HEK293 (cell line): ENCODE measurements at regions not wholly inside any gene's neighbourhood (a gene's known extent, or its start where the extent isn't known, plus 50 kb on each side); places are given as distances from the start of the nearest gene placed in this dataset.

Source experiments
- CTCF ChIA-PET: fragments of 350-600 bp; formaldehyde crosslinking; extraction: SDS; loops from one replicate; lab custom pipeline; 2021; ENCODE audit warnings: antibody characterized with exemption; lab: Yijun Ruan, JAX
- POLR2A ChIA-PET: fragments of 300-600 bp; formaldehyde crosslinking; extraction: SDS; loops from one replicate; lab custom pipeline; 2020; ENCODE audit warnings: antibody characterized with exemption, inconsistent platforms; lab: Yijun Ruan, JAX
- H3K27ac ChIP-seq: fragments of 200-500 bp; sonication (Bioruptor generic); 2 replicates; pipeline ENCODE4 v1.5.1; 2014; ENCODE audit warnings: low read depth, low read length, control low read depth, inconsistent platforms; ENCODE audit errors: extremely low read depth
- H3K36me3 ChIP-seq, 2 experiments: fragments of 200-500 bp in 1 of 2; sonication (Bioruptor generic) in 1 of 2; 1 replicate in 1 of 2; 2 replicates in 1 of 2; pipeline ENCODE4 v1.5.1; 2014 to 2017; ENCODE audit warnings: inconsistent platforms in 2 of 2, low read length in 2 of 2; ENCODE audit not compliant: control insufficient read depth in 2 of 2, insufficient read depth in 1 of 2
- H3K4me1 ChIP-seq: fragments of 200-500 bp; sonication (Bioruptor generic); 2 replicates; pipeline ENCODE4 v1.5.1; 2014; ENCODE audit warnings: mild to moderate bottlenecking, low read length, inconsistent platforms; ENCODE audit not compliant: control insufficient read depth, insufficient read depth
- H3K4me3 ChIP-seq: 2 replicates; pipeline ENCODE4 v1.5.1; 2011; ENCODE audit warnings: low read depth, mild to moderate bottlenecking, control low read depth, low read length, moderate library complexity
- H3K9me3 ChIP-seq: fragments of 200-500 bp; sonication (Bioruptor generic); 2 replicates; pipeline ENCODE4 v1.5.1; 2014; ENCODE audit warnings: low read depth, low read length, inconsistent platforms; ENCODE audit not compliant: control insufficient read depth, insufficient read depth
- KLF10 ChIP-seq: fragments of 450-650 bp; IDR thresholded peaks from 2 replicates; pipeline ENCODE4 v1.5.1; 2018; ENCODE audit warnings: missing biosample characterization, mild to moderate bottlenecking, missing genetic modification characterization
- OSR2 ChIP-seq: fragments of 450-650 bp; formaldehyde crosslinking; IDR thresholded peaks from 2 replicates; pipeline ENCODE4 v1.5.1; 2016; ENCODE audit warnings: missing biosample characterization, missing genetic modification characterization
- SP3 ChIP-seq: fragments of 450-650 bp; formaldehyde crosslinking; IDR thresholded peaks from 2 replicates; pipeline ENCODE4 v1.5.1; 2016; ENCODE audit warnings: missing biosample characterization, missing genetic modification characterization
- ZNF114 ChIP-seq: fragments of 450-650 bp; formaldehyde crosslinking; IDR thresholded peaks from 2 replicates; pipeline ENCODE4 v1.5.0; 2017; ENCODE audit warnings: missing biosample characterization, missing genetic modification characterization
- ZNF175 ChIP-seq: fragments of 450-650 bp; formaldehyde crosslinking; IDR thresholded peaks from 2 replicates; pipeline ENCODE4 v1.5.1; 2016; ENCODE audit warnings: missing biosample characterization, missing genetic modification characterization
- ZNF433 ChIP-seq: fragments of 450-650 bp; formaldehyde crosslinking; IDR thresholded peaks from 2 replicates; pipeline ENCODE4 v1.5.1; 2016; ENCODE audit warnings: missing biosample characterization, missing genetic modification characterization, low read depth
- ZNF558 ChIP-seq: fragments of 450-650 bp; formaldehyde crosslinking; IDR thresholded peaks from 2 replicates; pipeline ENCODE4 v1.5.1; 2016; ENCODE audit warnings: missing biosample characterization, missing genetic modification characterization
- ZNF830 ChIP-seq: fragments of 450-650 bp; IDR thresholded peaks from 2 replicates; pipeline ENCODE4 v1.5.0; 2018; ENCODE audit warnings: missing biosample characterization, missing genetic modification characterization, low read depth, mild to moderate bottlenecking, moderate library complexity
- ZSCAN30 ChIP-seq: fragments of 450-650 bp; IDR thresholded peaks from 2 replicates; pipeline ENCODE4 v1.5.1; 2018; ENCODE audit warnings: missing biosample characterization, mild to moderate bottlenecking, missing genetic modification characterization, moderate library complexity
- TF ChIP-seq, protein P1 (sequence below): IDR thresholded peaks from 2 replicates; pipeline ENCODE4 v1.6.1; 2011; ENCODE audit warnings: mild to moderate bottlenecking, low read depth, low read length, borderline replicate concordance
- TF ChIP-seq, protein P2 (sequence below): fragments of 450-650 bp; formaldehyde crosslinking; IDR thresholded peaks from 2 replicates; pipeline ENCODE4 v1.5.1; 2016; ENCODE audit warnings: missing biosample characterization, missing genetic modification characterization
- TF ChIP-seq, protein P3 (sequence below): fragments of 450-650 bp; formaldehyde crosslinking; IDR thresholded peaks from 2 replicates; pipeline ENCODE4 v1.5.1; 2017; ENCODE audit warnings: missing biosample characterization, missing genetic modification characterization
- TF ChIP-seq, protein P4 (sequence below): sonication (generic); formaldehyde crosslinking; IDR thresholded peaks from 2 replicates; pipeline ENCODE4 v1.8.1; 2022; ENCODE audit warnings: mild to moderate bottlenecking, moderate library complexity, missing genetic modification reagents
- TF ChIP-seq, protein P5 (sequence below): fragments of 450-650 bp; formaldehyde crosslinking; IDR thresholded peaks from 2 replicates; pipeline ENCODE4 v1.5.1; 2016; ENCODE audit warnings: missing biosample characterization, missing genetic modification characterization
- TF ChIP-seq, protein P6 (sequence below): fragments of 450-650 bp; IDR thresholded peaks from 2 replicates; pipeline ENCODE4 v1.5.1; 2018; ENCODE audit warnings: missing biosample characterization, missing genetic modification characterization

DNA sequence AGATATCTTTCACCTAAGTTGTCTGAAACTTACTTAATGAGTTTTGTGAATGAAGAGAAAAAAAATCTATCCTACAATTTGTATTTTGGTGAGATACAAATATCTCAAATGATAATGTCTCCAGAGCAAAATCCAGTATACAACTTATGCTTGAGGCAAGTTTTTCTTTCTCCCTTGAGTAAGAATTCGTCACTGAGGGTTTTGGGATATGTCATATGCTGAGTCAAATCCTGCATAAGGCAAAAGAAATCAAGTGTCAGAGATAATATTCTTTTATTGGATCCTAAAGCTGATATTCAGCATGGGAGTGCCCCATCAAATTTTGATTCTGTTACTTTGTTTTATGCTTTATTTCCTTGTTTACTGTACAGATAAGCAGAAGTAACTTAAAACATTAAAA, 1308.6 kb downstream of the ARAP2 start (continued):
- TF ChIP-seq, protein P1, sequence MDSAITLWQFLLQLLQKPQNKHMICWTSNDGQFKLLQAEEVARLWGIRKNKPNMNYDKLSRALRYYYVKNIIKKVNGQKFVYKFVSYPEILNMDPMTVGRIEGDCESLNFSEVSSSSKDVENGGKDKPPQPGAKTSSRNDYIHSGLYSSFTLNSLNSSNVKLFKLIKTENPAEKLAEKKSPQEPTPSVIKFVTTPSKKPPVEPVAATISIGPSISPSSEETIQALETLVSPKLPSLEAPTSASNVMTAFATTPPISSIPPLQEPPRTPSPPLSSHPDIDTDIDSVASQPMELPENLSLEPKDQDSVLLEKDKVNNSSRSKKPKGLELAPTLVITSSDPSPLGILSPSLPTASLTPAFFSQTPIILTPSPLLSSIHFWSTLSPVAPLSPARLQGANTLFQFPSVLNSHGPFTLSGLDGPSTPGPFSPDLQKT = no peak

DNA sequence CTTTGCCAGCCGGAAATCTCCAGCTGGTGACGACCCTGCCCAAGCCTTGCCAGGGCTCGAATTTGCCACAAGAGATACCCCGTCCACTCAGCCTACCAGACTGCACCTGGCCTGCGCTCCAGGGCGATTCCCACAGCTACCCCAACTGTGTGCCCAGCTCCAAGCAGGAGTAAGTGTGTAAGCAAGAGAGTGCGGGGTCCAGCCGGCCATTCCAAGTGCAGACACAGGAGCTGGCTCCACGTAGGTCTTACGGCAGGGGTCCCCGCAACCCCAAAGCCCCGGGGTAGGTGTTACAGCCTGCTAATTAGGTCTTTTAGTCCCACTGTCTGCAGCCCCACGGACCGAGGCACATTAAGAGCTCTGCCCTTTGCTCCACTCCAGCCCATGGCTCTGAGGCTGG, 1305.2 kb downstream of the ARAP2 start:
- Histone ChIP-seq H3K9me3 (no peaks in the 10 kb centered on the region), H3K4me1 (no peaks in the 10 kb centered on the region), H3K36me3 (no peaks in the 10 kb centered on the region), H3K27ac (no peak overlapping the region), H3K4me3 (no peak overlapping the region)
- POLR2A ChIA-PET = no interaction called here
- CTCF ChIA-PET = no interaction called here
- no peak for TF ChIP-seq SP3
- no peak for TF ChIP-seq KLF10 (tag by site-specific recombination)
- no peak for TF ChIP-seq ZNF433 (tag by site-specific recombination)
- TF ChIP-seq ZNF175 (tag by site-specific recombination) = no peak
- TF ChIP-seq ZNF830 (tag by site-specific recombination) = no peak
- TF ChIP-seq OSR2 (tag by site-specific recombination) = no peak
- TF ChIP-seq, protein P2, sequence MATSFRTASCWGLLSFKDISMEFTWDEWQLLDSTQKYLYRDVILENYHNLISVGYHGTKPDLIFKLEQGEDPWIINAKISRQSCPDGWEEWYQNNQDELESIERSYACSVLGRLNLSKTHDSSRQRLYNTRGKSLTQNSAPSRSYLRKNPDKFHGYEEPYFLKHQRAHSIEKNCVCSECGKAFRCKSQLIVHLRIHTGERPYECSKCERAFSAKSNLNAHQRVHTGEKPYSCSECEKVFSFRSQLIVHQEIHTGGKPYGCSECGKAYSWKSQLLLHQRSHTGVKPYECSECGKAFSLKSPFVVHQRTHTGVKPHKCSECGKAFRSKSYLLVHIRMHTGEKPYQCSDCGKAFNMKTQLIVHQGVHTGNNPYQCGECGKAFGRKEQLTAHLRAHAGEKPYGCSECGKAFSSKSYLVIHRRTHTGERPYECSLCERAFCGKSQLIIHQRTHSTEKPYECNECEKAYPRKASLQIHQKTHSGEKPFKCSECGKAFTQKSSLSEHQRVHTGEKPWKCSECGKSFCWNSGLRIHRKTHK (tag by site-specific recombination) = no peak
- no peak for TF ChIP-seq ZSCAN30 (tag by site-specific recombination)

DNA sequence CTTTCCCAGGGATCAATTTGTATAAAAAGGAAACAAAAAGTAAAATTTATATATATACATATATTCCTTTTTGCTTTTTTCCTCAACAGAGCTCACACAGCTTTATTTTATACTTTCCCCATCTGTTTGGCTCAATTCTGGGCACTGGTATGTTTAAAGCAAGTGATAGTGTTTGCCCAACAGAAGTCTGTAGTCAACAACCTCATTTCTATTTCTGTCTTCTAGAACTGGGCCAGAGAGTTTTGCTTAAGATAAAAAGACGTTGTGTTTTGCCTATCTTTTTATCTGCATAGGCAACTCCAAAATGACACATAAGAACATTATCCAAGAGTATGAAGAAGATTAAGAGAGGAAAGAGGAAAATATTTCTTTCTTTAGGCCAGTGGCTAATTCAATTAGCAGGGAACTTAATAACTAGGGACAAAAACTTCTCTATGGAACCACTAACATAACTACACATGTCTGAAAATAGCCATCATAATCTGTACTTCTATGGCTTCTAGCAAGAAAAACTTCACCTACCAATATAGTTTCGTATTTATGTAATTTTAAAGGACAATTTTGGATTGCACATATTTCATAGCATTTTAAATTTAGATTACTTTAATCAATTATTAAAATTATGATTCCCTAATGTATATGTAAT, 1300.5 kb downstream of the ARAP2 start:
- ChIA-PET CTCF (interaction anchor here (1.2 kb wide), 1 partner anchor 224 kb away, joined by 4 read pairs; no protein-coding TSS in a partner anchor), POLR2A (no interaction called here)
- H3K9me3 ChIP-seq = no peaks in the 10 kb centered on the region
- no peak overlapping the region for H3K4me3 ChIP-seq
- no peaks in the 10 kb centered on the region for H3K4me1 ChIP-seq
- H3K36me3 ChIP-seq = no peaks in the 10 kb centered on the region
- TF ChIP-seq, protein P3, sequence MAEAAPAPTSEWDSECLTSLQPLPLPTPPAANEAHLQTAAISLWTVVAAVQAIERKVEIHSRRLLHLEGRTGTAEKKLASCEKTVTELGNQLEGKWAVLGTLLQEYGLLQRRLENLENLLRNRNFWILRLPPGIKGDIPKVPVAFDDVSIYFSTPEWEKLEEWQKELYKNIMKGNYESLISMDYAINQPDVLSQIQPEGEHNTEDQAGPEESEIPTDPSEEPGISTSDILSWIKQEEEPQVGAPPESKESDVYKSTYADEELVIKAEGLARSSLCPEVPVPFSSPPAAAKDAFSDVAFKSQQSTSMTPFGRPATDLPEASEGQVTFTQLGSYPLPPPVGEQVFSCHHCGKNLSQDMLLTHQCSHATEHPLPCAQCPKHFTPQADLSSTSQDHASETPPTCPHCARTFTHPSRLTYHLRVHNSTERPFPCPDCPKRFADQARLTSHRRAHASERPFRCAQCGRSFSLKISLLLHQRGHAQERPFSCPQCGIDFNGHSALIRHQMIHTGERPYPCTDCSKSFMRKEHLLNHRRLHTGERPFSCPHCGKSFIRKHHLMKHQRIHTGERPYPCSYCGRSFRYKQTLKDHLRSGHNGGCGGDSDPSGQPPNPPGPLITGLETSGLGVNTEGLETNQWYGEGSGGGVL = no peak
- TF ChIP-seq, protein P4, sequence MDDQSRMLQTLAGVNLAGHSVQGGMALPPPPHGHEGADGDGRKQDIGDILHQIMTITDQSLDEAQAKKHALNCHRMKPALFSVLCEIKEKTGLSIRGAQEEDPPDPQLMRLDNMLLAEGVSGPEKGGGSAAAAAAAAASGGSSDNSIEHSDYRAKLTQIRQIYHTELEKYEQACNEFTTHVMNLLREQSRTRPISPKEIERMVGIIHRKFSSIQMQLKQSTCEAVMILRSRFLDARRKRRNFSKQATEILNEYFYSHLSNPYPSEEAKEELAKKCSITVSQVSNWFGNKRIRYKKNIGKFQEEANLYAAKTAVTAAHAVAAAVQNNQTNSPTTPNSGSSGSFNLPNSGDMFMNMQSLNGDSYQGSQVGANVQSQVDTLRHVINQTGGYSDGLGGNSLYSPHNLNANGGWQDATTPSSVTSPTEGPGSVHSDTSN = no peak
- TF ChIP-seq ZNF175 (tag by site-specific recombination) (no peak), ZNF114 (no peak), ZNF558 (tag by site-specific recombination) (no peak)
- TF ChIP-seq, protein P5, sequence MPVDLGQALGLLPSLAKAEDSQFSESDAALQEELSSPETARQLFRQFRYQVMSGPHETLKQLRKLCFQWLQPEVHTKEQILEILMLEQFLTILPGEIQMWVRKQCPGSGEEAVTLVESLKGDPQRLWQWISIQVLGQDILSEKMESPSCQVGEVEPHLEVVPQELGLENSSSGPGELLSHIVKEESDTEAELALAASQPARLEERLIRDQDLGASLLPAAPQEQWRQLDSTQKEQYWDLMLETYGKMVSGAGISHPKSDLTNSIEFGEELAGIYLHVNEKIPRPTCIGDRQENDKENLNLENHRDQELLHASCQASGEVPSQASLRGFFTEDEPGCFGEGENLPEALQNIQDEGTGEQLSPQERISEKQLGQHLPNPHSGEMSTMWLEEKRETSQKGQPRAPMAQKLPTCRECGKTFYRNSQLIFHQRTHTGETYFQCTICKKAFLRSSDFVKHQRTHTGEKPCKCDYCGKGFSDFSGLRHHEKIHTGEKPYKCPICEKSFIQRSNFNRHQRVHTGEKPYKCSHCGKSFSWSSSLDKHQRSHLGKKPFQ = no peak
- TF ChIP-seq, protein P6, sequence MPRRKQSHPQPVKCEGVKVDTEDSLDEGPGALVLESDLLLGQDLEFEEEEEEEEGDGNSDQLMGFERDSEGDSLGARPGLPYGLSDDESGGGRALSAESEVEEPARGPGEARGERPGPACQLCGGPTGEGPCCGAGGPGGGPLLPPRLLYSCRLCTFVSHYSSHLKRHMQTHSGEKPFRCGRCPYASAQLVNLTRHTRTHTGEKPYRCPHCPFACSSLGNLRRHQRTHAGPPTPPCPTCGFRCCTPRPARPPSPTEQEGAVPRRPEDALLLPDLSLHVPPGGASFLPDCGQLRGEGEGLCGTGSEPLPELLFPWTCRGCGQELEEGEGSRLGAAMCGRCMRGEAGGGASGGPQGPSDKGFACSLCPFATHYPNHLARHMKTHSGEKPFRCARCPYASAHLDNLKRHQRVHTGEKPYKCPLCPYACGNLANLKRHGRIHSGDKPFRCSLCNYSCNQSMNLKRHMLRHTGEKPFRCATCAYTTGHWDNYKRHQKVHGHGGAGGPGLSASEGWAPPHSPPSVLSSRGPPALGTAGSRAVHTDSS (tag by site-specific recombination) = no peak
- H3K27ac ChIP-seq = no peak overlapping the region
